Endodermal cell (in vitro differentiated cells): ENCODE measurements at regions not wholly inside any gene's neighbourhood (a gene's known extent, or its start where the extent isn't known, plus 50 kb on each side); places are given as distances from the start of the nearest gene placed in this dataset.

Experiments used
- DNase-seq: peaks from one replicate; pipeline ENCODE4 v3.0.0-alpha.2; 2017
- H3K27ac ChIP-seq: 2 replicates; pipeline ENCODE4 v1.5.1; 2013; ENCODE audit warnings: mild to moderate bottlenecking, low read depth, low read length, moderate library complexity
- H3K27me3 ChIP-seq: 2 replicates; pipeline ENCODE4 v1.6.1; 2013; ENCODE audit warnings: mild to moderate bottlenecking, low read length, moderate library complexity; ENCODE audit not compliant: insufficient read depth, control insufficient read depth, poor library complexity, severe bottlenecking
- H3K36me3 ChIP-seq: 2 replicates; pipeline ENCODE4 v1.7.0; 2013; ENCODE audit warnings: mild to moderate bottlenecking, low read length, moderate library complexity; ENCODE audit not compliant: control insufficient read depth, insufficient read depth
- H3K4me1 ChIP-seq: one replicate; pipeline ENCODE4 v1.7.0; 2013; ENCODE audit warnings: low read length; ENCODE audit not compliant: control insufficient read depth, insufficient read depth
- H3K4me3 ChIP-seq: 2 replicates; pipeline ENCODE4 v1.5.1; 2013; ENCODE audit warnings: mild to moderate bottlenecking, low read length, moderate library complexity
- H3K9ac ChIP-seq: 2 replicates; pipeline ENCODE4 v1.6.1; 2013; ENCODE audit warnings: mild to moderate bottlenecking, low read length, moderate library complexity; ENCODE audit not compliant: poor library complexity, severe bottlenecking; ENCODE audit errors: extremely low read depth
- H3K9me3 ChIP-seq: 2 replicates; pipeline ENCODE4 v1.6.1; 2013; ENCODE audit warnings: mild to moderate bottlenecking, low read length, moderate library complexity; ENCODE audit not compliant: control insufficient read depth
- H3K27ac Mint-ChIP-seq: 2 replicates; pipeline ENCODE4 v1.8.0; 2020; ENCODE audit warnings: mixed read lengths
- H3K27me3 Mint-ChIP-seq: 2 replicates; pipeline ENCODE4 v1.8.0; 2021; ENCODE audit warnings: mild to moderate bottlenecking, mixed read lengths; ENCODE audit not compliant: insufficient read depth
- H3K36me3 Mint-ChIP-seq: 2 replicates; pipeline ENCODE4 v1.8.0; 2020; ENCODE audit warnings: low read depth, mixed read lengths
- H3K4me1 Mint-ChIP-seq: 2 replicates; pipeline ENCODE4 v1.8.0; 2020; ENCODE audit warnings: mixed read lengths
- H3K4me3 Mint-ChIP-seq: 2 replicates; pipeline ENCODE4 v1.8.0; 2020; ENCODE audit warnings: mild to moderate bottlenecking, moderate library complexity, mixed read lengths
- H3K9me3 Mint-ChIP-seq: 2 replicates; pipeline ENCODE4 v1.8.0; 2020; ENCODE audit warnings: mild to moderate bottlenecking, mixed read lengths
- CTCF ChIP-seq: fragments of 200-600 bp; sonication (generic); conservative IDR thresholded peaks from 2 replicates; pipeline ENCODE4 v1.5.0; 2021; ENCODE audit warnings: antibody characterized with exemption, mild to moderate bottlenecking
- WGBS, 2 experiments: methylation state at CpG; one replicate each; pipeline versions ENCODE4 v1.1.5 to v1.1.7; 2013; ENCODE audit warnings: missing lambda C conversion rate in 2 of 2, mixed read lengths in 1 of 2; ENCODE audit not compliant: insufficient coverage in 1 of 2, insufficient read length in 1 of 2; 5-methylcytosine and 5-hydroxymethylcytosine counted together

- Histone ChIP-seq H3K27me3 (no peaks in the 10 kb centered on the region), H3K27ac (no peak overlapping the region), H3K9ac (no peak overlapping the region), H3K9me3 (no peaks in the 10 kb centered on the region), H3K36me3 (no peaks in the 10 kb centered on the region), H3K4me3 (no peak overlapping the region), H3K4me1 (no peaks in the 10 kb centered on the region)
- H3K4me1 Mint-ChIP-seq, result no peaks in the 10 kb centered on the region
- H3K27ac Mint-ChIP-seq, result no peak overlapping the region
- H3K9me3 Mint-ChIP-seq, result no peaks in the 10 kb centered on the region
- H3K27me3 Mint-ChIP-seq, result no peaks in the 10 kb centered on the region
- no peak for TF ChIP-seq CTCF
- no peak overlapping the region for H3K4me3 Mint-ChIP-seq
- no peak for DNase-seq
- H3K36me3 Mint-ChIP-seq, result no peaks in the 10 kb centered on the region
These were observed 1039.2 kb upstream of the MIR17HG start for GRCh38 chr13:90308249-90308648.

- H3K4me1 ChIP-seq, result no peaks in the 10 kb centered on the region
- no peaks in the 10 kb centered on the region for H3K36me3 ChIP-seq
- WGBS, 2 experiments, result 90 to 94% methylated on average over 6 to 7 of the region's 7 CpGs
These were observed 1035.6 kb upstream of the MIR17HG start for GRCh38 chr13:90311929-90312328.

GRCh38 chr13:90315061-90315460, 1032.4 kb upstream of the MIR17HG start:
- Mint-ChIP-seq H3K27ac (peak overlapping the region; percentile 44), H3K36me3 (no peaks in the 10 kb centered on the region), H3K9me3 (no peaks in the 10 kb centered on the region), H3K4me3 (no peak overlapping the region), H3K27me3 (no peaks in the 10 kb centered on the region), H3K4me1 (peaks cover 6% of the 10 kb centered on the region)
- peak; percentile 66 for DNase-seq
- H3K27ac ChIP-seq, result no peak overlapping the region
- no peaks in the 10 kb centered on the region for H3K9me3 ChIP-seq
- no peaks in the 10 kb centered on the region for H3K36me3 ChIP-seq
- no peak for TF ChIP-seq CTCF
- no peaks in the 10 kb centered on the region for H3K4me1 ChIP-seq
- no peaks in the 10 kb centered on the region for H3K27me3 ChIP-seq
- no peak overlapping the region for H3K9ac ChIP-seq
- 21 to 45% methylated on average over 2 of the region's 2 CpGs for WGBS, 2 experiments
- H3K4me3 ChIP-seq, result no peak overlapping the region

More at GRCh38 chr13:90311929-90312328, 1035.6 kb upstream of the MIR17HG start:
- H3K27me3 Mint-ChIP-seq, result no peaks in the 10 kb centered on the region
- DNase-seq, result no peak
- H3K4me1 Mint-ChIP-seq, result peaks cover 6% of the 10 kb centered on the region
- H3K36me3 Mint-ChIP-seq, result no peaks in the 10 kb centered on the region
- no peak overlapping the region for H3K27ac Mint-ChIP-seq
- Histone ChIP-seq H3K27me3 (no peaks in the 10 kb centered on the region), H3K27ac (no peak overlapping the region), H3K4me3 (no peak overlapping the region), H3K9ac (no peak overlapping the region), H3K9me3 (no peaks in the 10 kb centered on the region)
- no peaks in the 10 kb centered on the region for H3K9me3 Mint-ChIP-seq
- no peak for TF ChIP-seq CTCF
- H3K4me3 Mint-ChIP-seq, result no peak overlapping the region
